HuH-7.5 (cell line): ENCODE measurements at regions not wholly inside any gene's neighbourhood (a gene's known extent, or its start where the extent isn't known, plus 50 kb on each side); places are given as distances from the start of the nearest gene placed in this dataset.

Experiments
- DNase-seq: peaks from one replicate; pipeline ENCODE4 v3.0.0; 2011; ENCODE audit warnings: low spot score

DNA sequence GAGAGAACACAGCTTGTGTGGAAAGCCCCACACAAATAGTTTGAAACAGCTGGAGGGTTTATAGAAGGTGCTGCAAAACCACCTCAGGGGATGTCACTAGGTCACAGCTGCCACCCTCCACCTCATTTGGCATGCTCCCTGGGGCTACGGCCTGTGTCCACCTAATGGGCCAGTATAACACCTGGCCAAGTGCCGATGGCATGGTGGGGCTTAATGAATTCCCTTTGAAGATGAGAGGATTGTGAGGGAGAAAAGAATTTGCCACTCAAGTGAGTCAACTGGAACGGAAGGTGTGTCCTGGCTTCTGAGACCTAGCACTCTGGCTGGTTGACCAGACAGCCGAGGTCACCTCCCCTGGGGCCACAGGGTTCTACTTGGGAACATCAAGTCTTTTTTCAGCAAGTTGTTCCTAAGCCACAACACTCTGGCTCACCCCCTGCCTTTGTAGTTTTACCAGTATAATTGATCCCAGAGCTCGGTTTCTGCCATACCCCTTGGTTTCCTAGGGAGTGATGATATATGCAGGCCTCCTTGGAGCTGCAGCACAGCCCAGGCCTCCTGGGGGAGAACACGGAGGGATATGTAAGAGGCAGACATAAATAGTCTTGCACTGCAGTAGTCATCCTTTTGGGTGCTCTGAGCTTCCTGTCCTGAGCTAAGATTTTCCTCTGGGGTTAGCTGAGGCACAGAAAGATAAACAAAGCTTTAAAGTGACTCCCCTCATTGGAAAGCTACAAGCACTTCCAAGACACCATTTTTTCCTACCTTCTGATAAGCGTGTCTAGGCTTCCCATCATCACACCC is 178.2 kb upstream of the LPP start:
- DNase-seq = no peak

- DNase-seq = no peak
Measured at GRCh38 chr3:187976365-187976900, 177.5 kb upstream of the LPP start.

DNA sequence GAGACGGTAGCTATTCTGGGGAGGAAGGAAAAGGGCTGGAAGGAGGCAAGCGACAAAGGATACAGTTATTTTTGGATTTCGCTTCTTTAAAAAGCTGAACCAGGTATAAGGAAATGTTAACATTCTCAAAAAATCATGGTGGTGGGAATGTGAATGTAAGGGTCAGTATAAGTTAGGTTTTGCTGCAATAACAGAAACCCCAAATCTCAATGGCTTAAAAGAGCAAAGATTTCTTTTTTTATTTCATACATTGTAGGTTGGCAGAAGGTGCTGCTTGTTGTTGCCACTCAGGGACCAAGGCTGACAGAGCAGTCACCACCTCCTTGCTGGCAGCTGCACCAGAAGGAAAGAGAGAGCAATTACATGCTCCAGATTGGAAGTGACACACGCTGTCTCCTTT is 176.3 kb upstream of the LPP start:
- no peak for DNase-seq

DNA sequence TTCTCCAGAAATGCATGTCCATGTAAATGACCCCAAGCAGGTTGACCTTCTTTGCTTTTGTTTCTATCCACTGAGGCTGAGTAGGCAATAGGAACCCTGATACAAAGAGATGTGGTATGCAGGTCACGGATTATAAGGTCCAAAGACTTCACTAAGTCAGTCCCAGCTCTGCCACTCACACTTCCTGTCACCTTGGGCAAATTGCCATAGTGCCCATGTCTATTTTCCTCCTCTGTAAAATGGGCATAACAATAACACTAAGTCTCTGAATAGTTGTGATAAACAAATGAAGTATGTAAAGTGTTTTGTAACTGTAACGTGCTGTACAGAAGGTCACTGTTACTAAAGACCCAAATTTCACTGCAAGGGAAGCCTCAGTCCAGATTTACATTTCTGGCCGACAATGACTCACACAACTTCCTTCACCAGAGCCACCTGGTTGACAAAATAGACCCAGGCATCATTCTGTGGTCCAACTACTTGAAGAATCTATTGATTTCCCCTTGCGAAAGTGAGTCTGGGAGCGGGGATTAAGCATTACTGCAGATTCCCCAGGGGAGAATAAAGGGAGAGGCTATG is 175.4 kb upstream of the LPP start:
- DNase-seq = no peak

- no peak for DNase-seq
Measured at GRCh38 chr3:187979564-187979963, 174.4 kb upstream of the LPP start.

GRCh38 chr3:187980861-187981260 is 173.1 kb upstream of the LPP start:
- no peak for DNase-seq

DNA sequence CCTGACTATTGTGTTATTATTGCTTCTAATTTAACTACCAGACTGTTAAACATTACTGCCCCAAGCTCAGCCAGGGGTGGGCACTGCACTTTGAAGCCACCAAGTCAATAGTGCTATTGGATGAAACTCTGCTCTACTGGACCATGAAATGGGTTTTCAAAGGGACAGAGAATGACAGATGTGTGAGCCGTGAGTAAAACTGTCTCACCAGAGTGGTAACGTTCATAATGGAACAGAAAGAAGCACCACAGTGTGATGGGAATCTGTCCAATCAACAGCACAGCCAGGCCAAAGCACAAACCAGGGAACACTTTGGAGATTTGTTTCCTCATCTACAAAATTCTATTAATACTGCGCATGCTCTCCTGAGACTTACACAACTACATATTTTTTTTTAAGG is 171.8 kb upstream of the LPP start:
- DNase-seq = no peak

DNA sequence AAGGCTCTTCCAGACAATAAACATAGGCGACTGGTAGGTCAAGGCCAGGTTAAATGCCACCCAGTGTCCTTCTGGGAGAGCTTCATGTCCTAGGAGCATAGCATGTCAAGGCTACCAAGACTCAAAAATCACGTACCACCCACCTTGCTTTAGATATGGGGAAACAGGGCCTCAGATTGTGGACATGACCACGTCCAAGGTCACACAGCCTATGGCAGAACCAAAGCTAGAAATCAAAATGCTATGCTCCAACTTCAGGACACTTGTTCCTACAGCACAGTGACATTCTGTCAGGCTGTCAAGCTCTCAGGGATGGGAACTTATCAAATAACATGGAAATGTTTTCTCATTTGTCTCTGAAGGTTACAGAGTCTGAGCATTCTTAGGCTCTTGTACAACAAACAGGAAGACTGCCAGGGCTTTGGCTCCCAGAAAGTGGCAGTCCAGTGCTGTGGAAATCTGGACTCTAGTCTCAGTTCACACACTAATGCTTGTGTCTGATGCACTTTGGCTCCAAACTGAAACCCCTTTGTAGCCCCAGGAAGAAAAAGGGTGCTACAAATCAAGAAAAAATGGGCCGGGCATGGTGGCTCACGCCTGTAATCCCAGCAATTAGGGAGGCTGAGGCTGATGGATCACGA is 170.4 kb upstream of the LPP start:
- DNase-seq = no peak

- no peak for DNase-seq
Measured at GRCh38 chr3:187985647-187986046, 168.3 kb upstream of the LPP start.

DNA sequence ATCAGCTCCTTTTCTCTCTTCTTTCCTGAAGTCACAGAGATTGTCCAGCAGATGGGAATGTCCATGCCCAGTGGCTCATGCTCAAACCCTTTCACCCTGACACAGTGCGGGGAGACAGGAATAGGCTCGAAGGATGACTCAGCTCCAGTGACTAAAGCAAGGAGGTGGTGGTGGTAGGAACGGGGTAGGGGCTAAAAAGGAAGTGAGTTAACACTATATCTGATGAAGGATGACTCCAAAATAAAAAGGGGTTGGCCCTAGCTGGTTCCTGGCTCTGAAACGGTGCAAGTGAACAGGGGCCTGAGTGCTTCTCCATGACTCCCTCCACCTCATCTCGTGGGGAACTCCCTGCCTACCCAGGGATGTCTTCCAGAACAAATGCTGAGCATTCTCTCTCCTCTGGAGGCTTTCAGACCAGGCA is 167.4 kb upstream of the LPP start:
- no peak for DNase-seq

- no peak for DNase-seq
Measured at GRCh38 chr3:187987187-187987586, 166.8 kb upstream of the LPP start.

DNA sequence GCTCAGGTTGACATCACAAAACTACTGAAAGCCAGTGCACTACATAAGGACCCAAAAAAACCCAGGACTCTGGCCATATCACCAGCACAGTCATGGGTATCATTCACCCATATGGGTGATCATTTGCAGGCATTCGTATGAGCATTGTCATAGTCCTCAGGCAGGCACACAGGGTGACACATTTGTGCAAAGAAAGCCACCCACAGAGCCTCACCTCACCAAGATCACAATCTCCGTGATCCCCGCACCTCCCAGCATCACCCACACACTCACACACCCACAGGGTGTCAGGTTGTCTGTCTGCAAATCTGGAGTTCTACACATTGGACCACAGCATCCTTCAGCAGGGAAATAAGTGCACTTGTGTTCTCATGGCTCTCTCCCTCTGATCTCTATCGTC is 166.0 kb upstream of the LPP start:
- no peak for DNase-seq

DNA sequence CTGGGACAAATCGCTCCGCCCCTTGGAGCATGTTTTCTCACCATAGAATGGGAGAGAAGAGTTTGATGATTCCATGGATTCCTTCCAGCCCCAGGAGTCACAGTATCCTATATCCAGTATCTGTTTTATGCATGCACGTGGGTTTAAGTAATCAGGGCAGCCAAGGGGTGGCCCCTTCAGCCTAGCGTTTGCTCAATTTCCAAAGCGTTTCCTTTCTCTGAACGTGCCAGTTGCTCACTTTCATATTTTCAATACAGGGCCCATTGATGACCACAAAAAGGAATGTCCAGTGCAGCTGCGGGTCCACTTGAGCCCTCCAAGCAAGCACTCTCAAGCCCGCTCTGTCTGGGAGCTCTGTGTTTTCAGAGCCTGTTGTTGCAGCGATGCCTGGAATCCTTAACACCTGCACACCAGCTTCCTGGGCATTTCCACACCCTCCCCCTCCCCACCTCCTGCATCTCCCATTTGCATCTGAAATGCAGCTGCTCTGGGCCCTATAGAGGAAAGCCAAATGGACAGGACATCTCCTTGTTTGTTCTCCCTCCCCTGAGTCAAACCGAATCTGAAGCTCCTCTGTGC is 164.3 kb upstream of the LPP start:
- no peak for DNase-seq

DNA sequence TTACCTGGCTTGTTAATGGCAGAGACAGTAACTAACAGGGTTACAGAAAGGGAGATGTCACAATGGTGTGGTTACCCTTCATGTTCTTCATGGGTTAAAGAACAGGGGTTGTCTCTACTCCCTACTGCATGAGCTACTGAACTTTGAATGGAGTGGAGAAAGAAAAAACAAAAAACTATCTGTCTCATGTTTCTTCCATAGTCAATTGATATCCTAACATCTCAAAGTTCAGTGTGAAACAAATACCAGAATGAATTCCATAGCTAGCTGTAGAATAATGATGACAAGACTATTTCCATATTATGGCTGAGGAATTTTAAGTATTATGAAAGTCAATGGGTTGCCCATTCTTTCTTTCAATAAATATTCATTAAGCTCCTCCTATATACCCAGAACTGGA is 161.3 kb upstream of the LPP start:
- no peak for DNase-seq

- DNase-seq = no peak
Measured at GRCh38 chr3:187994221-187995042, 159.5 kb upstream of the LPP start.

GRCh38 chr3:187995043-187995400 is 158.9 kb upstream of the LPP start:
- DNase-seq = no peak

GRCh38 chr3:187995667-187996066 is 158.3 kb upstream of the LPP start:
- no peak for DNase-seq

DNA sequence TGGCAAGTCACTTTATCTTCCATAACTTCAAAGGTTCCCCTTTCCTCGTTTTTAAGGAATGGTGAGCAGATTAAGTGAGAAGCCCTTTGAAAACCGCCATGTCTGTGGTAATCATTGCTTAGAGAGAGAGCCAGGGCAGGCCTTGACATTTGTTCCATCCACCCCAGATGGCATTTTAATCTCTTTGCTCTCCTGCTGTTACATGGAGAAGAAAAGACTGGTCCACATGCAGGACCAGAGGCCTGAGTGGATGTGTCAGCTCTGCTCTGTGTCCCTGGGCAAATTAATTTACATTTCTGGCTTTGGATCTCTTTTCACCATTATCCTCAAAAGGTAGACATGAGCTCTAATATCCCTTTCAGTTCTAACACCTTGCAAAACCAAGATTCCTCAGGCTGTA is 157.3 kb upstream of the LPP start:
- no peak for DNase-seq

- DNase-seq = no peak
Measured at GRCh38 chr3:187997490-187997889, 156.5 kb upstream of the LPP start.

- DNase-seq = no peak
Measured at GRCh38 chr3:187997946-187998561, 155.9 kb upstream of the LPP start.

GRCh38 chr3:187998611-187999010 is 155.3 kb upstream of the LPP start:
- DNase-seq = no peak

DNA sequence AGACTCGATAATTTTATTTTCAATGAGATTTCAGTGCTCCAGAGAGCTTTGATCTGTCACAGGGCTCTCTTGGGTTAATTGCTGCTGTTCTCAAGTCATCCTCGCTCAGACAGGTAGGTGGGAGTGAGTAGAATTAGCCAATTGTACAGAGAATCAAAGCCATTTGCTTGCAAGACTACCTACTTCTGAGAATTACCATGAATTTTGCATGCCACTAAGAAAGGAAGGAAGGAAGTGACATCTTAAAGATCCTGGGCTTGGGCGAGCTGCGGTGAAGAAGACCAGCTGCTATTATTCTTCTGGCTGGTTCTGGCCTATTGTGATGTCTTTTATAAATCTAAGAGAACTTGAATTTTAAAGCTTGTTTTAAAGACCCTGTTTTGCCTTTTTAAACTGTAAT is 154.1 kb upstream of the LPP start:
- no peak for DNase-seq
